ENCODE measurements at regions not wholly inside any gene's neighbourhood (a gene's known extent, or its start where the extent isn't known, plus 50 kb on each side); places are given as distances from the start of the nearest gene placed in this dataset.

DNA sequence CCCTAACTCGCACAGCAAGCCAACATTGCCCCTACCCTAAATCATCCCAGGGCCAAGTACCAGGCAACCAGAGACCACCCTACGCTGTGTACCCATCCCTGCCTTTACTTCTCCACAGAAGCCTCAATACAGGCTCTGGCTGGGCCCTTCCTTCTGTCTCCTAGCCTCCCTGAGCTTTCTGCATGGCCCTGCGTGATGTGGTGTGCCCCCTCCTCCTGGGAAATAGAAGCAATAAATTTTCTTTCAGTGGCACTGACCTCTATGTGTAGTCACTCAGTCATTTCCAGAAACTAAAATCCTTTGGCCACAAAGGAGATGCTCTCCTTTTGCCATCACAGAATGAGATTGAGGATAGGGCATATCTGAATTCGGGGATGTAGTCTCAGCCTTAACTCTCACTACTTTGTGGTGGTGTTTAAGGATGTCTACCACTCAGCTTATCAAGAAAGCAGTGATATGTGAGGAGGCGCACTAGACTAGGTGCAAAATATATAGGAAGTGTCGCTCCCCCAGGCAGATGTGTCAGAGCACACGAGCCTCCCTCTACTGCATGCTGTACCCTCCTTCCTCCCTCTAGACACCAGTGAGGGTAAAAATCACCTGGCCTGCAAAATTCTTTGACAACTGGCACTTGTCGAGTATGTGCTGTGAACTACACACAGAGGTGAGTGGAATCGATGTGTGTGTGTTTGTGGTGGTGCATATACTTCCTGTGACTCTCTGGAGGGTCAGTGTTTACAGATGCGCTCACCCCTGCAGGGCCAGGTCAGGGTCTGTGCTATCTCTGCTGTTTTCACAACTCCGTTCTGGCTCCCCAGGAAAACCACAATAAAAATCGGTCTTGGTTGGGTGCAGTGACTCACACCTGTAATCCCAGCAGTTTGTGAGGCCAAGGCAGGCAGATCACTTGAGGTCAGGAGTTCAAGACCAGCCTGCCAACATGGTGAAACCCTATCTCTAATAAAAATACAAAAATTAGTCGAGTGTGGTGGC, 825.9 kb upstream of the IGFBP3 start:
- TF ChIP-seq GATA2 (IDR thresholded peaks at IDR 0.05; ENCODE audit: low read depth, low read length) (no peak), GATA3 (IDR thresholded peaks at IDR 0.05; ENCODE audit: low read depth, low read length) (no peak)

Measured in SH-SY5Y (cell line).